ENCODE measurements at regions not wholly inside any gene's neighbourhood (a gene's known extent, or its start where the extent isn't known, plus 50 kb on each side); places are given as distances from the start of the nearest gene placed in this dataset.

- no TSS peak for BruUV-seq (replicated peaks)
- H3K4me1 Mint-ChIP-seq (ENCODE audit: insufficient read depth, unreplicated experiment) = no peaks in the 10 kb centered on the region
- peaks cover 26% of the 10 kb centered on the region for H3K9me3 Mint-ChIP-seq (ENCODE audit: unreplicated experiment)
- no peak for TF ChIP-seq CTCF (IDR thresholded peaks at IDR 0.05; ENCODE audit: unreplicated experiment)
- H3K27ac Mint-ChIP-seq (ENCODE audit: low read depth, unreplicated experiment) = no peak overlapping the region
- POLR2A ChIA-PET = no interaction called here
- intact Hi-C loops (cut with micrococcal nuclease) = no loop called here
- CTCF ChIA-PET = interaction anchor here (0.6 kb wide), 1 partner anchor 333 kb away, joined by 3 read pairs; no protein-coding TSS in a partner anchor
- DNase-seq (ENCODE audit: unreplicated experiment) = no peak
- H3K36me3 Mint-ChIP-seq (ENCODE audit: insufficient read depth, unreplicated experiment) = no peaks in the 10 kb centered on the region
- no peaks in the 10 kb centered on the region for H3K27me3 Mint-ChIP-seq (ENCODE audit: insufficient read depth, unreplicated experiment)
- no peak overlapping the region for H3K4me3 Mint-ChIP-seq (ENCODE audit: unreplicated experiment)
Observed at GRCh38 chr19:28610731-28611130, 602.2 kb downstream of the UQCRFS1 start.

- H3K4me1 Mint-ChIP-seq (ENCODE audit: insufficient read depth, unreplicated experiment) = no peaks in the 10 kb centered on the region
- H3K36me3 Mint-ChIP-seq (ENCODE audit: insufficient read depth, unreplicated experiment) = no peaks in the 10 kb centered on the region
- H3K27me3 Mint-ChIP-seq (ENCODE audit: insufficient read depth, unreplicated experiment) = no peaks in the 10 kb centered on the region
- ChIA-PET CTCF (interaction anchor here (0.6 to 0.8 kb wide), 2 partner anchors 11 to 1097 kb away, joined by 3 to 4 read pairs; no protein-coding TSS in a partner anchor), POLR2A (no interaction called here)
- intact Hi-C loops (cut with micrococcal nuclease) = no loop called here
- no peak for TF ChIP-seq CTCF (IDR thresholded peaks at IDR 0.05; ENCODE audit: unreplicated experiment)
- no peak for DNase-seq (ENCODE audit: unreplicated experiment)
- peaks cover 26% of the 10 kb centered on the region for H3K9me3 Mint-ChIP-seq (ENCODE audit: unreplicated experiment)
- no peak overlapping the region for H3K4me3 Mint-ChIP-seq (ENCODE audit: unreplicated experiment)
- BruUV-seq (replicated peaks) = no TSS peak
- H3K27ac Mint-ChIP-seq (ENCODE audit: low read depth, unreplicated experiment) = no peak overlapping the region
Observed at GRCh38 chr19:28609944-28610343, 603.0 kb downstream of the UQCRFS1 start.

- CTCF ChIA-PET = interaction anchor here (0.6 to 0.8 kb wide), 2 partner anchors 12 to 1096 kb away, joined by 3 to 4 read pairs; no protein-coding TSS in a partner anchor
- no peaks in the 10 kb centered on the region for H3K27me3 Mint-ChIP-seq (ENCODE audit: insufficient read depth, unreplicated experiment)
- no peak for DNase-seq (ENCODE audit: unreplicated experiment)
- no peak overlapping the region for H3K27ac Mint-ChIP-seq (ENCODE audit: low read depth, unreplicated experiment)
- no peaks in the 10 kb centered on the region for H3K36me3 Mint-ChIP-seq (ENCODE audit: insufficient read depth, unreplicated experiment)
- no peak overlapping the region for H3K4me3 Mint-ChIP-seq (ENCODE audit: unreplicated experiment)
- POLR2A ChIA-PET = no interaction called here
- intact Hi-C loops (cut with micrococcal nuclease) = no loop called here
- no TSS peak for BruUV-seq (replicated peaks)
- TF ChIP-seq CTCF (IDR thresholded peaks at IDR 0.05; ENCODE audit: unreplicated experiment) = no peak
- H3K4me1 Mint-ChIP-seq (ENCODE audit: insufficient read depth, unreplicated experiment) = no peaks in the 10 kb centered on the region
- peaks cover 30% of the 10 kb centered on the region for H3K9me3 Mint-ChIP-seq (ENCODE audit: unreplicated experiment)
Observed at GRCh38 chr19:28609091-28609755, 603.7 kb downstream of the UQCRFS1 start.

DNA sequence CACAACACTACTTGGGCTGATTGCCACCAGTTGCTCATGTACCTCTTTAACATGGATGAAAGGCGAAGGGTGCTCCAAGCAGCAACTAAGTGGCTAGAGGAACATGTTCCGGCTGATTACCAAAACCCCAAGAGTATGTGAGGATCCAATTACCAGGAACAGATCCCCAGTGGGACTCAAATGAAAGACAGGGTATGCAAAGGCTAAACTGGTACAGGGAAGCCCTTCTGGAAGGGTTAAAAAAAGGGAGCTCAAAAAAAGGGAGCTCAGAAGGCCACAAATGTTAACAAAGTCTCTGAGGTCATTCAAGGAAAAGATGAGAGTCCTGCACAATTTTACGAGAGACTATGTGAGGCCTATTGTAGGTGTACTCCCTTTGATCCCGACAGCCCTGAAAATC is 604.7 kb downstream of the UQCRFS1 start:
- no peaks in the 10 kb centered on the region for H3K4me1 Mint-ChIP-seq (ENCODE audit: insufficient read depth, unreplicated experiment)
- no peaks in the 10 kb centered on the region for H3K27me3 Mint-ChIP-seq (ENCODE audit: insufficient read depth, unreplicated experiment)
- ChIA-PET POLR2A (no interaction called here), CTCF (no interaction called here)
- H3K36me3 Mint-ChIP-seq (ENCODE audit: insufficient read depth, unreplicated experiment) = peaks cover 6% of the 10 kb centered on the region
- no TSS peak for BruUV-seq (replicated peaks)
- no peak for TF ChIP-seq CTCF (IDR thresholded peaks at IDR 0.05; ENCODE audit: unreplicated experiment)
- DNase-seq (ENCODE audit: unreplicated experiment) = no peak
- peaks cover 39% of the 10 kb centered on the region for H3K9me3 Mint-ChIP-seq (ENCODE audit: unreplicated experiment)
- intact Hi-C loops (cut with micrococcal nuclease) = no loop called here
- no peak overlapping the region for H3K4me3 Mint-ChIP-seq (ENCODE audit: unreplicated experiment)
- H3K27ac Mint-ChIP-seq (ENCODE audit: low read depth, unreplicated experiment) = no peak overlapping the region
